ENCODE measurements at regions not wholly inside any gene's neighbourhood (a gene's known extent, or its start where the extent isn't known, plus 50 kb on each side); places are given as distances from the start of the nearest gene placed in this dataset.

- FAIRE-seq (no peak), DNase-seq (ENCODE audit: insufficient read length, low spot score) (no peak)
- TF ChIP-seq, protein P1, sequence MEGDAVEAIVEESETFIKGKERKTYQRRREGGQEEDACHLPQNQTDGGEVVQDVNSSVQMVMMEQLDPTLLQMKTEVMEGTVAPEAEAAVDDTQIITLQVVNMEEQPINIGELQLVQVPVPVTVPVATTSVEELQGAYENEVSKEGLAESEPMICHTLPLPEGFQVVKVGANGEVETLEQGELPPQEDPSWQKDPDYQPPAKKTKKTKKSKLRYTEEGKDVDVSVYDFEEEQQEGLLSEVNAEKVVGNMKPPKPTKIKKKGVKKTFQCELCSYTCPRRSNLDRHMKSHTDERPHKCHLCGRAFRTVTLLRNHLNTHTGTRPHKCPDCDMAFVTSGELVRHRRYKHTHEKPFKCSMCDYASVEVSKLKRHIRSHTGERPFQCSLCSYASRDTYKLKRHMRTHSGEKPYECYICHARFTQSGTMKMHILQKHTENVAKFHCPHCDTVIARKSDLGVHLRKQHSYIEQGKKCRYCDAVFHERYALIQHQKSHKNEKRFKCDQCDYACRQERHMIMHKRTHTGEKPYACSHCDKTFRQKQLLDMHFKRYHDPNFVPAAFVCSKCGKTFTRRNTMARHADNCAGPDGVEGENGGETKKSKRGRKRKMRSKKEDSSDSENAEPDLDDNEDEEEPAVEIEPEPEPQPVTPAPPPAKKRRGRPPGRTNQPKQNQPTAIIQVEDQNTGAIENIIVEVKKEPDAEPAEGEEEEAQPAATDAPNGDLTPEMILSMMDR (IDR thresholded peaks at IDR 0.05; ENCODE audit: insufficient read depth, missing control alignments) = no peak
These were observed 63.7 kb downstream of the SPCS3 start for GRCh38 chr4:176383273-176384077.

GRCh38 chr4:176385601-176386000 is 65.8 kb downstream of the SPCS3 start:
- DNase-seq (ENCODE audit: insufficient read length, low spot score) (no peak), FAIRE-seq (no peak)
- TF ChIP-seq, protein P1 (IDR thresholded peaks at IDR 0.05; ENCODE audit: insufficient read depth, missing control alignments) = no peak

DNA sequence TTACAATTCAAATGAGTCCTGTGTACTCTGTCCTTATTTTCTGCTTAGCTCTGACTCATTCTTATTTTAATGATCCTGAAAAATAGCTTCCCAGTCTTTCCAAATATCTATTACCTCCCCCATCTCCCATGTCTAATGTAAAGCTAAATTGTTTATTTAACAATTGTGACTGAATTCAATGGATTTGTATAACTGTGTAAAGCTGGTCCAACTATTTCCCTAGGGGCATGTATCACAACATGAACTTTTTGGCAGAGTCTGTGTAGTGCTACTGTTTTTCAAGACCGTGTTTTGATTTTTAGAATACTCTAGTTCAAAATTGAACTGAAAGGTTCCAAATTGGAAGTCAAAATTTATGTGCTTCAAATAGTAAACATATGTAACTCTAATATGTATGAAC is 67.8 kb downstream of the SPCS3 start:
- DNase-seq (ENCODE audit: insufficient read length, low spot score) (no peak), FAIRE-seq (no peak)
- TF ChIP-seq, protein P1 (IDR thresholded peaks at IDR 0.05; ENCODE audit: insufficient read depth, missing control alignments) = no peak

DNA sequence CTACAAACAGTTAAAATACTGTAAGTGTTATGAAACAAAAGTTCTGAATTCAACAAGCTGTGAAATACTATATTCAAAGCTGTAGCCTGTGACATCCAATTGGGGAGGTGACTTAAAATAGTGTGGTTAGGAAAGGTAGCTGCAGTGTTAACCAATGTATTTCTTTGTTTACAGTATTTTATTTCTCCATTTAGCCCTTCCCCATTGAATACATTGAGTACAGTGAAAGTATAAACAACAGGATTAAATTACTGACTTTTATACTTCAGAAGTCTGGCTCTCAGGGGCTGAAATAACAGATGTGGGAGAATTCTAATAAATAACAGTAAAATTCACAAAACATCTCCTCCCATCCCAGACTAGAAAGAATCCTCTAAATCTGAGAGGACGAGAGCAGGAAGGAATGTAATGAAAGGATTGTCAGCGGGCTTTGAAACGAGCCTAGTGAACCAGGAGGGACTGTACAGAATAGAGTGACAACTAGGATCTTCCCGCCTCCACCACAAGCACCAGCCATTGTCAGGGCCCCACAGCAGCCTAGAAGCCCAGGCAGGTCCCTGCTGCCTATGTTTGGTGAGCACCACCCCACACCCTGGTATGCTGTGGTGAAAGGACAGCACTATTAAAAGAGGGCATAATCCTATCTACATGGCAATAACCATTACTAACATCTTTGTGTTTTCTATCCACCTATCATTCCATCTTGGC is 73.7 kb downstream of the SPCS3 start:
- DNase-seq (ENCODE audit: insufficient read length, low spot score) (no peak), FAIRE-seq (no peak)
- TF ChIP-seq, protein P1 (IDR thresholded peaks at IDR 0.05; ENCODE audit: insufficient read depth, missing control alignments) = no peak

- TF ChIP-seq, protein P1 (IDR thresholded peaks at IDR 0.05; ENCODE audit: insufficient read depth, missing control alignments) = no peak
- FAIRE-seq (no peak), DNase-seq (ENCODE audit: insufficient read length, low spot score) (no peak)
These were observed 81.2 kb downstream of the SPCS3 start for GRCh38 chr4:176400816-176401461.

DNA sequence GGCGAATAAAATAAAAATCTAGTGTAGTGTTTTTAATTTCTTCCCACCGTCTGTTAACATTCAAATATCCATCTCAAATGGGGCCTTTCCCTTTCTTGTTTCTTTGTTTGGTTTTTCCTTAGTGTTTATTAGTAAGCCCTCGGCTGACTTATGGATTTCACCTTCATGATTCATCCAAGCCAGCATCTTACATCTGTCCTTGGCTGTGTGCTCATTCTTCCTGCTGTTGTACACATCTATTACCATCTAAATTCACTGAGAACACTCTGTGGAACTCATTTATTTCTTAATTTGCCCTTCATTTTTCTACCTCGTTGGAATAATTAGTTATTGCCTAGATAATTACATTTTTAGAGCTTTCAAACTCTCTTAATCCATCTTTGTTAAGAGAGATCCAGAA is 84.9 kb downstream of the SPCS3 start:
- TF ChIP-seq, protein P1 (IDR thresholded peaks at IDR 0.05; ENCODE audit: insufficient read depth, missing control alignments) = no peak
- DNase-seq (ENCODE audit: insufficient read length, low spot score) = no peak
- FAIRE-seq = no peak

Data from D721Med (cell line).